ENCODE measurements at regions not wholly inside any gene's neighbourhood (a gene's known extent, or its start where the extent isn't known, plus 50 kb on each side); places are given as distances from the start of the nearest gene placed in this dataset.

DNA sequence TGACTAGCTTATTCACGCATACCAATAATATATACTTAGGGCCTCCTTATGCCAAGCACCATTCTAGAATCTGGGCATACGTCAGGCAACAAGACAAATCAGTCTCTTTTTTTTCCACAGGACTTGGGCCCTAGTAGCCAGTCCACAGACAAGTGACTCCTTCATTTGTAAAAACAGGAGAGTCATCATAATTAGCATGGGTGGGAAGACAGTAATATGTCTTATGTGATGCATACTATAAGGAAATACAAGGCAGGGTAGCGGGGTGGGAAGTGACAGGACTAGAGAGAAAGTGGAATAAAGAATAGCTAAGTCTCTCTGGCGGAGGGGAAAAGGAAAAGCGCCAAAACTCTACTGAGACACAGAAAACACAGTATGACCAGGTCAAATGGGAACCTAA, 439.6 kb upstream of the MDFIC2 start:
- no peak overlapping the region for H3K4me3 ChIP-seq (ENCODE audit: low read depth, low read length)
- TF ChIP-seq, protein P1, sequence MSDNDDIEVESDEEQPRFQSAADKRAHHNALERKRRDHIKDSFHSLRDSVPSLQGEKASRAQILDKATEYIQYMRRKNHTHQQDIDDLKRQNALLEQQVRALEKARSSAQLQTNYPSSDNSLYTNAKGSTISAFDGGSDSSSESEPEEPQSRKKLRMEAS (IDR thresholded peaks at IDR 0.05; ENCODE audit: low read depth, low read length) = no peak
- TF ChIP-seq, protein P2, sequence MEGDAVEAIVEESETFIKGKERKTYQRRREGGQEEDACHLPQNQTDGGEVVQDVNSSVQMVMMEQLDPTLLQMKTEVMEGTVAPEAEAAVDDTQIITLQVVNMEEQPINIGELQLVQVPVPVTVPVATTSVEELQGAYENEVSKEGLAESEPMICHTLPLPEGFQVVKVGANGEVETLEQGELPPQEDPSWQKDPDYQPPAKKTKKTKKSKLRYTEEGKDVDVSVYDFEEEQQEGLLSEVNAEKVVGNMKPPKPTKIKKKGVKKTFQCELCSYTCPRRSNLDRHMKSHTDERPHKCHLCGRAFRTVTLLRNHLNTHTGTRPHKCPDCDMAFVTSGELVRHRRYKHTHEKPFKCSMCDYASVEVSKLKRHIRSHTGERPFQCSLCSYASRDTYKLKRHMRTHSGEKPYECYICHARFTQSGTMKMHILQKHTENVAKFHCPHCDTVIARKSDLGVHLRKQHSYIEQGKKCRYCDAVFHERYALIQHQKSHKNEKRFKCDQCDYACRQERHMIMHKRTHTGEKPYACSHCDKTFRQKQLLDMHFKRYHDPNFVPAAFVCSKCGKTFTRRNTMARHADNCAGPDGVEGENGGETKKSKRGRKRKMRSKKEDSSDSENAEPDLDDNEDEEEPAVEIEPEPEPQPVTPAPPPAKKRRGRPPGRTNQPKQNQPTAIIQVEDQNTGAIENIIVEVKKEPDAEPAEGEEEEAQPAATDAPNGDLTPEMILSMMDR (IDR thresholded peaks at IDR 0.05; ENCODE audit: low read depth, low read length) = no peak
- TF ChIP-seq POLR2A (IDR thresholded peaks at IDR 0.05; ENCODE audit: extremely low read depth, insufficient read length) (no peak), MYC (IDR thresholded peaks at IDR 0.05; ENCODE audit: low read depth, low read length) (no peak)
- DNase-seq (ENCODE audit: low read depth) = no peak

DNA sequence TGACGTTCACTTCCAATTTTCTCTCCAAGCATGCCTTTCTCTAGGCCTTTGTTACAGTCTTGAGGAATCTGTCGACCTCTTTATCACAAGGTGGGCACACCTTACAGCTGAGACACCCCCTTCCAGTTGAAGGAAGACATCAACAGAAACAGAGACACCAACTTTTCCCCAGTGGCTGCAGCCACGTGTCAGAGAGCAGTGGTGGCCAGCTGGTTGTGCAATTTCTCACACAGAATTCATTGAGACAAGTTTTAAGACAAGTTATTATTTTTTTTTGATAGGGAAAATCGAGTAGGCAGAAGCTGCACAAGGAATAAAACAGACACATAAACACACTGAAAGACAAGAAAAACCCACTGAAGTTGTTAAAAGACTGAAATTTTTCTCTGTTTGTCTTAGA, 436.7 kb upstream of the MDFIC2 start:
- no peak overlapping the region for H3K4me3 ChIP-seq (ENCODE audit: low read depth, low read length)
- DNase-seq (ENCODE audit: low read depth) = no peak
- TF ChIP-seq MYC (IDR thresholded peaks at IDR 0.05; ENCODE audit: low read depth, low read length) = no peak
- TF ChIP-seq, protein P1 (IDR thresholded peaks at IDR 0.05; ENCODE audit: low read depth, low read length) = no peak
- TF ChIP-seq, protein P2 (IDR thresholded peaks at IDR 0.05; ENCODE audit: low read depth, low read length) = no peak
- TF ChIP-seq POLR2A (IDR thresholded peaks at IDR 0.05; ENCODE audit: extremely low read depth, insufficient read length) = no peak

DNA sequence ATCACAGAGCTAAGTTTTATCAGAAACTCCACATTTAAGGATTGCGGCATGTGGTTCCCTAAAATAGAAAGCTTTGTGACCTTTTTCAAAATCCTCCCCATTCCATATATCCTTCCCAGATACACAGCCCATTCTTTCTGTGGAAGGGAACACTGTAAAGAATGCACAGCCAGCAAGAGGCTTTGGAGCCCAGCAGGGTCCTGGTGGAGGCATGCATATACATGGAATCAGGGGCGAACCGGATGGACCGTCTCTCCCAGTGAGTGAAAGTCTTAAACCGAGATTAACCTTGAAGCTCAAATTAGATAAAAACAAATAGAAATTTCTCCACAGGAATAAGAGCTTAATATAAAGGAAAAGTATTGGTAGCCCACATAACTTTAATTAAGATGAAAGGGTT, 436.2 kb upstream of the MDFIC2 start:
- DNase-seq (ENCODE audit: low read depth) = no peak
- TF ChIP-seq, protein P2 (IDR thresholded peaks at IDR 0.05; ENCODE audit: low read depth, low read length) = no peak
- no peak for TF ChIP-seq MYC (IDR thresholded peaks at IDR 0.05; ENCODE audit: low read depth, low read length)
- no peak for TF ChIP-seq POLR2A (IDR thresholded peaks at IDR 0.05; ENCODE audit: extremely low read depth, insufficient read length)
- TF ChIP-seq, protein P1 (IDR thresholded peaks at IDR 0.05; ENCODE audit: low read depth, low read length) = no peak
- no peak overlapping the region for H3K4me3 ChIP-seq (ENCODE audit: low read depth, low read length)

DNA sequence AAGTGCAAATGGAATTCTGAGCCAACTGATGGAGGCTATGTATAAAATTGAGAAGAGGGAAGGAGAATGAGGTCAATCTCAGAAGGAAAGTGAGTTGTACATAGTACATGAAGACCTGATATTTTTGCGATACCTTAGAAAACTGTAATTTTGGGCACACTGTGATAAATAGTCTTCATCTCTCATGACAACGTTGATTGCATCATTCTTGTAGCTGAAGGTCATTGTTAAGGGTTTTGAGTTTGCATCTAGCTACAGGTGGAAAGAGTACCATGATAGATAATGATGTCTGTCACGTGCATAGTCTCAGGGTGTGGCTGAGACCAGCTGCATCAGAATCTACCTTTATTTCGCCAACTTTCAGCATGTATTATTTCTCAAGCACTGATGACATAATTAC, 435.4 kb upstream of the MDFIC2 start:
- H3K4me3 ChIP-seq (ENCODE audit: low read depth, low read length) = no peak overlapping the region
- TF ChIP-seq POLR2A (IDR thresholded peaks at IDR 0.05; ENCODE audit: extremely low read depth, insufficient read length) = no peak
- TF ChIP-seq, protein P2 (IDR thresholded peaks at IDR 0.05; ENCODE audit: low read depth, low read length) = no peak
- TF ChIP-seq, protein P1 (IDR thresholded peaks at IDR 0.05; ENCODE audit: low read depth, low read length) = no peak
- no peak for TF ChIP-seq MYC (IDR thresholded peaks at IDR 0.05; ENCODE audit: low read depth, low read length)
- no peak for DNase-seq (ENCODE audit: low read depth)

DNA sequence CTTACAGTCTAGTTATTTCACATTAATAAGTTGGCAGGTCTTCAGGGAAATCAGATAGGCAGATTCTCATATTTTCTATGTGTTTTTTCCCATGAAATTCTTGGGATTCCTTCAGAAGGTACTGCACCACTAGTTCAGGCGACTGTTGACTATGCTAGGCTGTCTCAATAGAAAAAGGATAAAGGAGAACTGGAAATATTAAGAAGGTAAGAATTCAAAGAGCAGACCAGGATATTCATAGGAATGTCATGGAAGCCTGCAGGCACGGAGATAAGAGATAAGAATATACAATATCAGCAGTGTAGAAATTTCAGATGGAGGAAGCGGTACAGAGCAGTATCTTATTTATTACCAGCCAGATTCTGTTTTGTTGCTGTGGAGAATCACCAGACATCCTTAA, 432.1 kb upstream of the MDFIC2 start:
- no peak overlapping the region for H3K4me3 ChIP-seq (ENCODE audit: low read depth, low read length)
- DNase-seq (ENCODE audit: low read depth) = no peak
- TF ChIP-seq, protein P2 (IDR thresholded peaks at IDR 0.05; ENCODE audit: low read depth, low read length) = no peak
- TF ChIP-seq POLR2A (IDR thresholded peaks at IDR 0.05; ENCODE audit: extremely low read depth, insufficient read length) = no peak

DNA sequence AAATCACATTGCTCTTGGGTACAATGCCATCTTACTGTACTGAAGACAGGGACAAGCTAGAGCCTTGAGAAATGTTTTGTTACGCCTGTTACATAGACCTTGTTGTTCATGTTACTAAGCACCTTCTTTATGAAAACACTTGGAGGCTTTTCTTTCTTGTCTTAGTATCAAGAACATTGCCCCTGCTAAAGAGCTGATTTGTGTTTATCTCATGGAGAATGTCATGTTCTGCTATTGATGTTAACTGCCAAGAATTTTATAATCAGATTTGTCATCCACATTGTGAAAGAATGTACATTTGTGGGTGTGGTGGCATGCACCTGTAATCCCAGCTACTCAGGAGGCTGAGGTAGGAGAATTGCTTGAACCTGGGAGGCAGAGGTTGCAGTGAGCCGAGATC, 431.3 kb upstream of the MDFIC2 start:
- TF ChIP-seq, protein P1 (IDR thresholded peaks at IDR 0.05; ENCODE audit: low read depth, low read length) = no peak
- TF ChIP-seq, protein P2 (IDR thresholded peaks at IDR 0.05; ENCODE audit: low read depth, low read length) = no peak
- TF ChIP-seq MYC (IDR thresholded peaks at IDR 0.05; ENCODE audit: low read depth, low read length) (no peak), POLR2A (IDR thresholded peaks at IDR 0.05; ENCODE audit: extremely low read depth, insufficient read length) (no peak)

More for the DNA sequence above, 431.3 kb upstream of the MDFIC2 start:
- DNase-seq (ENCODE audit: low read depth) = no peak
- H3K4me3 ChIP-seq (ENCODE audit: low read depth, low read length) = no peak overlapping the region

All from NB4 (cell line).